ENCODE measurements at regions not wholly inside any gene's neighbourhood (a gene's known extent, or its start where the extent isn't known, plus 50 kb on each side); places are given as distances from the start of the nearest gene placed in this dataset.
A peak's percentile ranks its signal among the peaks of the same experiment; 100 is the strongest.

DNA sequence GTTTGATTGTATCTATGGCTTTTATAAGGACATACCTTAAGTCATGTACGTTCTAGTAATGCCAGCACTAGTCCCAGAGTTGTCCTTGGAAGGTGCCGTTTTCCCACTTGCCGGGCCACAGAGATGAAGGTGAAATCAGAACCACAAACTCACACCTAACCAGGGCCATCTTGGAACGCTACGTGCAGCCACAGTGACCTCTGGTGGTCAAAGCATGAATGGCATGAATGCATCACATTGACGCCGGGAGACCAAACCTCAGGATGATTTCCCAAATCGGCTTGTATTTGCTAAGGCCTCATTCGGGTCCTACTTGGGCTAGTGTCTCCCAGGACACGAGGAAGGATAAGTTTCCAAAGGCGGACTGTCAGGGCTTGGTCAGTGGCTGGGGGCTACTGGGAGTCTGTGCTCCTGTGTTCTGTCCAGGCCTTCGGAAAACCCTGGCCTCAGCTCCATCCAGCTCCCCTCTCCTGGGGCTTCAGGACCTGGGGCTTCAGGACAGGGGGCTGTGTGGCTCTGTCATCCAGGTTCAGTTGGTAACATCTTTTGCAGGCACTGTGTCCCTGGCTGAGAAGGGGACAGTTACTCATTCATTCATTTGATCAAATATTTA lies 260.5 kb downstream of the PRDM2 start:
- peak; percentile 76 for DNase-seq (ENCODE audit: low spot score)
- in situ Hi-C loops (cut with HindIII; ENCODE audit: low sequenced_read_pairs), result no loop called here

DNA sequence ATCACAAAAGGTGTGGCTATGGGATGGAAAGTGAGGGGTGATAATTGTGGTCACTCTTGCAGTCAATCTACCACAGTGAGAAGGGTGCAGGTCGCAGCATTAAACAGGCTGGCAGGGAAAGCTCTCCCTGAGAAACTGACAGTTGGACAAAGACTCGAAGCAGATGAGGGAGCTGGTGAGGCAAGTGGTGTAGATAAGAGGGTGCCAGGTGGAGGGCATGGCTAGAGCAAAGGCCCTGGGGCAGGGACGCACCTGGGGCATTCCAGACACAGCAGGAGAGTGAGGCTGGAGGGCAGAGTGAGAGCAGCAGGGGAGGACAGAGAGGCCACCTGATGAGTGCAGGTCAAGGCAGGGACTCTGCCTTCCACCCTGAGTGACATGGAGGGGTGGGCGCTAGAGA lies 264.8 kb downstream of the PRDM2 start:
- no peak for DNase-seq (ENCODE audit: low spot score)
- in situ Hi-C loops (cut with HindIII; ENCODE audit: low sequenced_read_pairs), result no loop called here

DNA sequence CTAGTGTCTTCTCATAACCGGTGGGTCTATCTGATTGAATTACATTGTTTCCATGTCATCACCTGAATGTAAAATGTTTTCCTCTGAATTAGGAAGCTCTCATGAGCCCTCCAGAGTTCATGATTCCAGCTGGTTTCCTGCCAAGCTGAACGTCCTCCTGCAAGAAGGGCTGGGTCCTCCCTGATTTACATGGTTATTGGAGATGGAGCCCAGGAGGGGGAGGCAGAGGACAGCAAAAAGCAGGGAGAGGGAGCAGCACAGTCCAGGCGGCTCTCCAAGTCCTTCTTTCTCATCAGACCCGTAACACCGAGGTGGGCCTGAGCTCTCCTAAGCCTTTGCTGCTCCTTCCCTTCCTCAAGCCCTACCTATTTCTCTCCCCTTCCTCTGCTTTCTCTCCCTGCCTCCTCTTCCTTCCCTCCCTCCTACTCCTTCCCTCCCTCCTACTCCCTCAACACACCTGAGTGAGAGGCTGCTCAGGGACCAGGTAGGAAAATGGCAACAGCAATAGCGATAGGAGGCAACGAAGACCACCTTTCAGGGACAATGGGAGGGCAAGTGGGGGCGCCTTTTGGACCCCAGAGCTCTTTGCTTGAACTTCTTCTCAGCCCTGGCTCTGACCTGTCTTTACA lies 265.9 kb downstream of the PRDM2 start:
- in situ Hi-C loops (cut with HindIII; ENCODE audit: low sequenced_read_pairs), result no loop called here
- DNase-seq (ENCODE audit: low spot score), result peak; percentile 90

DNA sequence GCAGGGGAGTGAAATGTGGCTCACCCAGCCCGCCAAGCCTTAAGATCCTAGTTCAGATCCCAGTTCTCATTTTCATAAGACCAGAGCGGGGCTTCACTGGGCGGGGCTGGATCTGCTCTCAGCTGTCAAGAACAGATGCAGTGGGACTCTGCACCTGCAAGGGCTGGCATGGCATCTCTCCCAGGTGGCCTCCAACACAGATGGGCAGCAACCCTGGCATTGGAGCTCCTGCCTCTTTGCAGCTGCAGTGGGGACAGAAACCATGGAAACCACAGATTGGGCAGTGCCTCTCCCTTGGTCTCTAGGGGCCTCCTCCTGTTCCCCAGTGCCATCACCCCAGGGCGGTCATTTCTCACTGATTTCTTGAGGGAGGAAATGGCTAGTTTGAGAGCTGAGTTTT lies 267.7 kb downstream of the PRDM2 start:
- in situ Hi-C loops (cut with HindIII; ENCODE audit: low sequenced_read_pairs), result no loop called here
- no peak for DNase-seq (ENCODE audit: low spot score)

DNA sequence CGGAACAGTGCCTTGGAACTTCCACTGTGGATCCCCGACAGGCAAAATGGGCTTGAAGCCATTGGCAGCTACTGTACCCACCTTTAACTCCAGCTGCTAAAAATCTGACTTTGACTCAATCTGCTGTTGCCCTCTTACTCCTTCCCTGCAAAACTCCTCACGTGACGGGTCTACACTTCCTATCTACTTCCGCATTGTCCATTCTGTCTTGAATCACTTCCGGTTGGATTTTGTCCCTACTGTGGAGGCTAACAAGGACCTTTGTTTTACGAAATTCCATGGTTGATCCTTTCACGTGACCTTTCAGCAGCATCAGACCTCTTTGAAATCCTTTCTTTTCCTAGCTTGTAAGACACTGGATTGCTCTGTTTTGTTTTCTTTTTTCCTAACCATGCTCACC lies 268.4 kb downstream of the PRDM2 start:
- no peak for DNase-seq (ENCODE audit: low spot score)
- in situ Hi-C loops (cut with HindIII; ENCODE audit: low sequenced_read_pairs), result no loop called here

DNA sequence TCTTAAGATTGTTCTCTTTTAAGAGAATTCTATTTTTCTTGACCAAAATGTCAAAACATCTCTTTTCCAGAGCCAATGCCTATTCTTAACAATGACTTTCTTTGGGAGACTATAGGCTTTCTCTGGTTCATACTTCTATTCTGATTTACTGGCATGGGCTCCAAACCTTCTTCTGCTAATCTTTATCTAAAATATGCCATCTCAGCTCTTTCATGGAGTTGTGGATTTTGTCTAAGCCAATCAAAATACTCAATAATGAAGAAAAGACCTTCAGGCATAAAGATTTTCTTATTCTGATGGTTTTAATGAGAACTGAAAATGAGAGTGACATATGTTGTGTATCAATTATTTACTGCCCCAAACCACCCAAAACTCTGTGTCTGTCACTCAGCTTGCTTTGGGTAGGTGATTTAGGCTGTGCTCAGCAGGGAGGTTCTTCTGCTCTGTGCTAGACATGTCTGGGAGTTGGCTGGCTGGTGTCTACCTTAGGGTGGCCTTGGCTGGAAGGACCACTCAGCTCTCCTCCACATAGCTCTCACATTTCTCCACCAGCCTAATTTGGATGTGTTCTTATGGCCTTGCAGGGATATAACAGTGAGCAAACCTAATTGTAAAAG lies 270.8 kb downstream of the PRDM2 start:
- in situ Hi-C loops (cut with HindIII; ENCODE audit: low sequenced_read_pairs), result no loop called here
- no peak for DNase-seq (ENCODE audit: low spot score)

DNA sequence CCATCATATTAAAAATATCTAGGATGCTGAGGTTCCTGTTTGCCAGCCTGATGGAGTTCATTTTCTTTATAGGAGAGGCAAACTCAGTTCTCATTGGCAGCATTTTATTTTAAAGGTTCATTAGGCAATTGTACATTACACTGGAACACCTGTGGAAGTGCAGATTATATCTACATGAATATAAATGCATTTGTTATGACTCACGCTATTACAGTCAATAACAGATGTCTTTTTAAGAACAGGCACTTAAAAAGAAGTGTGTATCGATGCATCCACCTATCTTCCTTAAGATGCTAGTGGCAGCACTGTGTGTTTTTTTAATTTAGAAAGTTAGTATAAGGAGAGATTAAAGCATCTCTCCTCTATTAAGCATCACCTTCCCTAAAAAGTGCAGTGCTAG lies 276.5 kb downstream of the PRDM2 start:
- in situ Hi-C loops (cut with HindIII; ENCODE audit: low sequenced_read_pairs), result no loop called here
- DNase-seq (ENCODE audit: low spot score), result no peak

DNA sequence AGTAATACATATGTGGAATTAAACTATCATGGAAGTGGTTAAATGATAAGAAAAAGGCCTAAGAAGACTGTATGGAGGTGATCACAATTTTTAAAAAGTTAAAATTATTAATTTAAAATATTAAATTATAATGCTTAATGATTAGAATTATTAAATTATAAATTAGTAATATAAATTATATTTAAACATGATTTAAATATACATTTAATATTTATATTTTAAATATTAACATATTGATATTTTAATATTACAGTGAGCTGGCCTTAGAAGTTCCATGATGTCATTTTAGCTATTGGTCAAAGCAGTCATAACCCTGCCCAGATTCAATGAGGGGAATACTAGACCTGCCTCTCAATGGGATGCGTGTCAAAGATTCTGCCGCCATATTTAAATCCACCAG lies 281.2 kb downstream of the PRDM2 start:
- in situ Hi-C loops (cut with HindIII; ENCODE audit: low sequenced_read_pairs), result no loop called here
- DNase-seq (ENCODE audit: low spot score), result no peak

DNA sequence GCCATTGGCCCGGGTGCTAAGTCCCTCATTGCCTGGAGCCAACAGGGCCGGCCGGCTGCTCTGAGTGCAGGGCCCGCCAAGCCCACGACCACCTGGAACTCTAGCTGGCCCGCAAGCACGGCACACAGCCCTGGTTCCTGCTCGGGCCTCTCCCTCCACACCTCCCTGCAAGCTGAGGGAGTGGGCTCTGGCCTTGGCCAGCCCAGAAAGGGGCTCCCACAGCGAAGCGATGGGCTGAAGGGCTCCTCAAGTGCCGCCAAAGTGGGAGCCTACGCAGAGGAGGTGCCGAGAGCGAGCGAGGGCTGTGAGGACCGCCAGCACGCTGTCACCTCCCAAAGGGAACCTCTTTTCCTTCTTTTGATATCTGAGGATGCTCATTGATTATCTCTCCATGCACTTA lies 283.4 kb downstream of the PRDM2 start:
- in situ Hi-C loops (cut with HindIII; ENCODE audit: low sequenced_read_pairs), result no loop called here
- no peak for DNase-seq (ENCODE audit: low spot score)

DNA sequence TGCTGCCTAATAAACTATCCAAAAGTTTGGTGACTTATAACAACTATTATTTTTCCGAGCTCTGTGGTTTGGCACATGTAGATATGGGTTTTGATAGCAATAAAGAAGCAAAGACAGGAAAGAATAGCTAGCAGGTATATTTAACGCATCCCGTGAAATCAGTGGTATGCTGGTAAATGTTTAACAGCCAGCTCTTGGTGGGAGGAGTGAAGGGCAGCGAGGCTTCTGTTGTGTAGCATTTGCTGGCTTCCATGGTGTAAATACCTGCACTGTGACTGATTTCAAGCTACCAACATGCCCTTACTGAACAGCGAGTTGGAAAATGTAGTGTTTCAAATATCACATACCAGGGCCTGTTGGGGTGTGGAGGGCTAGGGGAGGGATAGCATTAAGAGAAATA lies 291.0 kb downstream of the PRDM2 start:
- in situ Hi-C loops (cut with HindIII; ENCODE audit: low sequenced_read_pairs), result no loop called here
- DNase-seq (ENCODE audit: low spot score), result no peak

DNA sequence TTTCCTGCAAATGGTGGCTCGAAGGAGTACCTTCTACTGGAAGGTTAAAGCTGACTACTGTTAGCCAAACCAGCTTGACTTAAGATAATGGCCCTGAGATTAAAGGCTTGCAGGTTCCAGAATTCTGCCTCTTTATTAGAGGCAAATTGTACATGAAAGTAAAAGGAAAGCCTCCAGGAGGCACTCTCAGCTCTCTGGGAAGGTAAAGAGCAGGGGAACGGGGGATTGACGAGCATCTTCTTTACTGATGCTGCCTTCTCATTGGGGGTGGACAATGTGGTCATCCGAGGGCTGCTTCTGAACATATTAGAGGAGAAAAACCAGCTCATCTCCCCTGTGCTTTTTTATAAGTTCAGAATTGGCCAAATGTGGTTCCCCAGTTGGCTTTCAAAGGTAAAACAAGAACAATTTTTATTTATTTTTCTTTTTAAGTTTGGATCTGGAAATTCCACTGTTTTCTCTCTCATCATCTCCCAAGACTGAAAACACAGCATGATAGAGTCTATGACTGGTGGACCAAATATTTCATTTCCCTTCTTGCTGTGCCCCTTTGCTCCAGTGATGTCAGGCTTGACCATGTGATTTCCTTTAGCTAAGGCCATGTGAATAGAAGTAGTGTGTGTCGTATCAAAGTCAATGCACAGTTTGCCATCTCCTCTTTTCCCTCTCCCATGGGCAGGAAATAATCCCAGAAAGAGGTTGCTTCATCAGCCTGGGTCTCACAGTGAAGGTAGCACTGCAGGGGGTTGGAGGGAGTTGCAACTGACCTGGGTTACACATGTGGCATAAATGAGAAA lies 292.7 kb downstream of the PRDM2 start:
- in situ Hi-C loops (cut with HindIII; ENCODE audit: low sequenced_read_pairs), result no loop called here
- DNase-seq (ENCODE audit: low spot score), result no peak

DNA sequence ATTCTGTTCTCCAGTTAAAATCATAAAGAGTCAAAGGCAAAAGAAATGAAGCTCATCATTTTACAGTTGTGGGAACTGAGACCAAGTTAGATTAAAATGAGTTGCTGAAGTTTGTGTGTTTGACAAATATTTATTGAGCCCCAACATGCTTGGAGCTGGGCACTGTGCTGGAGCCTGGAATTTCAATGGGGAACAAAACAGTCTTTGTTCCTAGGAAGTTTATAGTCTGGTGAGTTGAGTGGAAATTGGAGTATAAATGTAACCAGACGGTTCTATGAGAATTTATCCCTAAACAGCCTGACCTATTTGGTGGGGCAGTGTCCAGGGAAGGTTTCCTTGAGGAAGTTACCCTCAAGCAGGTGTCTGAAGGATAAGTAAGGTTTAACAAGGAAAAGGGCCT lies 294.4 kb downstream of the PRDM2 start:
- in situ Hi-C loops (cut with HindIII; ENCODE audit: low sequenced_read_pairs), result no loop called here
- no peak for DNase-seq (ENCODE audit: low spot score)

DNA sequence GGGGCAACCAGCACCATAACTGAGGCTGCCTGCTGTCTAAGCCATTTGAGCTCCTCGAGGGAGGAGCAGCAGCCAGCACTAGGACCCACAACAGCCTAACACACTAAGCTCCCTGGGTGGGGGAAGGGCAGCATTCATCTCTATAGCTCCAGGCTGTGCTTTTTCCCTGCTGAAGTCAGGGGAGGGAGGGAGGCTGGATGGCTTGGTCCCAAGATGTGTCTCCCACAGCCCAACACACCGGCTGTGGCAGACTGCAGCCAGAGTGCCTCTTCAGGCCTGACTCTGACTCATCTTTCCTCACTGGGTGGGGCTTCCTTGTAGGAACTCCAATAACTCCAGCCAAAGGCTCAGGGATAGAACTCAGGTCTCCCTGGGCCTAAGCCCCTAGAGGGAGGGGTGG lies 296.3 kb downstream of the PRDM2 start:
- DNase-seq (ENCODE audit: low spot score), result no peak
- in situ Hi-C loops (cut with HindIII; ENCODE audit: low sequenced_read_pairs), result no loop called here

DNA sequence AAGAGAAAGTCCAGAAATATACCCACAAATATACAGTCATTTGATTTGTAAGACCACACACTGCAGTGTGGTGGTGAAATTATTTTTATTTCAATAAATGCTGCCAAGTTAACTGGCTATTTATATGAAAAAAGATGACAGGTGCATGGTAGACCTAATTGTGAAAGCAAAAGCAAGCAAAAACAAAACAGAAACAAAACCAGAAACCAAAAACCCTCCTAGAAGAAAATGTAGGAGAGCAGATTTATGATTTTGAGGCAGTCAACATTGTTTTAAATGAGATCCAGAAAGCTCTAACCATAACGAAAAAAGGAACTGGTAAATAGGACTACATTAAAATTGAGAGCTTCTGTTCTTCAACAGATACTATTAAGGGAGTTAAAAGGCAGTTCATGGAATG lies 303.6 kb downstream of the PRDM2 start:
- in situ Hi-C loops (cut with HindIII; ENCODE audit: low sequenced_read_pairs), result no loop called here
- DNase-seq (ENCODE audit: low spot score), result peak; percentile 41

DNA sequence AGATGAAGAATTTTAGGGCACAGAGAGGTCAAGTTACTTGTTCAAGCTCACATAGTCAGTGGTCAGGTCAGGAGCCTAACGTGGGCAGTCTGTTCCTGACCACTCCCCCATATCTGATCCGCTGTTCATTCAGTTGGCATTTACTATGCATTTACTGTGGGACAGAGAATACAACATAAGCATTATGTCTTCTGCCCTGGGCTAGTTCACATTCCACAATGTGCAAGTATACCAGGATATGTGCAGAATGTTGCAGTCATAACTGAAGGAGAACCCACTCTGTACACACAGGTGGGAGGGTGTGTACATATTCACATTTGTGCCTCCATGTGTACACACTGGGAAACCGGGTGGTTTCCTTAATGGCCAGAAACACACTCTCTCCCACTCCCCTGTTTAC lies 309.6 kb downstream of the PRDM2 start:
- in situ Hi-C loops (cut with HindIII; ENCODE audit: low sequenced_read_pairs), result no loop called here
- DNase-seq (ENCODE audit: low spot score), result no peak

DNA sequence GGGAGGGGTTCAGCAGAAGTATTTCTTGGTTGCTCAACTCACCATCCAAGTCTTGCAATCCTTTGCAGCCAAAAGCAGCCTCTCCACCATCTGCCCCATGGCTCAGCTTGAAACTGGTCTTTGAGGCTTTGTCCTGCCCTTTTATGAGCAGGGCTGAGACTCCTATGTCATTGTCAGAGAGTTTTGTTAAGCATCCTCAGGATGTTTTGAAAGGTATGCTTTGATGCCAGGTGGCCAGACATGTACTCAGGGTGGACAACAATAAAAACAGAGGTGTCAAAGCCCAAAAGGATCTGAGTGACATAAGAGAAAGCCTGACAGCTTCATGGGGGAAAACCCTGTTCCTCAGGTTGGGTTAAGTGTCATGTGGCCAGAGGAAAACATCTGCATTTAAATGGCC lies 310.5 kb downstream of the PRDM2 start:
- no peak for DNase-seq (ENCODE audit: low spot score)
- in situ Hi-C loops (cut with HindIII; ENCODE audit: low sequenced_read_pairs), result no loop called here

DNA sequence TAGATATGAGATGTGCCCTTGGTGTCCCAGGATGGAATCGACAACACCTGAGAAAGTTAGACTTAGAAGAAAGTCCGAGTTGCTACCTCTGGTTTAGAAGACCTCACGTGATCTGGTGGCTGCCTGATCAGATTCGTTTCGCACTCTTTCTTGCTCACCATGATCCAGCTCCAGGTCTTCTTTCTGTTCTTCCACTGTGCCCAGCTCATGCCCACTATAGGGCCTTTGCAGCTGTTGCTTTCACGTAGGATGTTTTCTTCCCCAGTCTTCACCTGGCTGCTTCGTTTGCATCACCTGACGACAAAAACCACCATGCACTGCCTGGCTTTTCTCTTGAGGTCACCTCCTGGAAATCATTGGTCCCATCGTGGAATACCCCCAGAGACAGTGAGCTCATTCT lies 311.1 kb downstream of the PRDM2 start:
- DNase-seq (ENCODE audit: low spot score), result no peak
- in situ Hi-C loops (cut with HindIII; ENCODE audit: low sequenced_read_pairs), result no loop called here

DNA sequence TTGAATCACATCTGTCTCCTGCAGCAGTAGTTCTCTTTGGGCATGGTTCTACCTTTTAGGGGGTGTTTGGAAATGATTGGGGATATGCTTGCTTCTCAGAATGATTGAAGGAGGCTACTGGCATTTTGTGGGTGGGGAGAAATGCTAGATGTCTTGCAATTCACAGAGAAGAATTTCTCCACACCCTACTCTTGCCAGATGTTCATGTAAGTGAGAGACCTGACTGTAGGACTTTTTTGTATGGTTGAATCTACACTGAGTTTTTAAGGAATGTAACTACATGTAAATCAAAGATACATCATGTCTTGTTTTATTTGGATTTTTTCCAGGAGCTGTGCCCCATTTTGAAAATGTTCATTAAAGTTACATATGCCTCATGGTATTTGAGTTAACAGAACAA lies 311.9 kb downstream of the PRDM2 start:
- in situ Hi-C loops (cut with HindIII; ENCODE audit: low sequenced_read_pairs), result no loop called here
- DNase-seq (ENCODE audit: low spot score), result no peak

DNA sequence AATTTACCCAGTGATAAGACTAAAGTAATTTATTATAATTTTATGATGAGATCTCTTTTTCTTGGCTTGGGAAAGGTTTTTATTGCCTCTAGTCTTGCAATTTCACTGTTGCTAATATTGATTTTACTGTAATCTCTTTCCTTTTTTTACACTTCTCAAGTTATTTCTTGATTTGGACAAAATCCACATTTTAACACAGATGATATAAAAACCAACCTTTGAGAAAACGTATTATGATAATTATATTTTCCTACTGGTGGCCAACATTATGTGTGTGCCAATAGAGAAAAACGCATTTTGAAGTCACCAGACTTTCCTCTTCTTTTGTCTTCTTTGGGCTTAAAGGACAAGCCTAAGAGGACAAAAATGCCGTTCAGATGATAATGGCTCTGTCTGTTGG lies 314.9 kb downstream of the PRDM2 start:
- no peak for DNase-seq (ENCODE audit: low spot score)
- in situ Hi-C loops (cut with HindIII; ENCODE audit: low sequenced_read_pairs), result no loop called here

DNA sequence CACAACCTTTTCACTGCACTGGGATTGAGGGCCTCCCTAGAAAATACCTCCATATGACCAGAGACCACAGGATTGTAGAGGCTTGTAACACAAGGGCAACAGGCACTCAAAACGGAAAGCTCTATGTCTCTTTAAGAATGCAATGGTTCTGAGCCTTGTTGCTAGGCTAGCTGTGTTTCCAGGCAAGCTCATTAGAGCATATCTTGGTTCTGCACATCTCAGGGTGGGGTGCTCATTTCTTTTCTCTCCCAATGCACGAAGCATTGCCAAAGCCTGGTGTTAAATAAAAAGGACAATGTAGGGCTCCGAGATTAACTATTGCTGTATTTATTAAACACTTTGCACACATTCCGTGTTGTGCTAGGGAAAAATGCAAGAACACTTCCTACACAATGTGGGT lies 315.9 kb downstream of the PRDM2 start:
- in situ Hi-C loops (cut with HindIII; ENCODE audit: low sequenced_read_pairs), result no loop called here
- no peak for DNase-seq (ENCODE audit: low spot score)

Data from G401 (cell line).